HG03439 (cell line): ENCODE measurements at regions not wholly inside any gene's neighbourhood (a gene's known extent, or its start where the extent isn't known, plus 50 kb on each side); places are given as distances from the start of the nearest gene placed in this dataset.

Source experiments
- ATAC-seq: cut with Tn5 transposase; IDR thresholded peaks from one replicate; pipeline ENCODE4 v1.9.1; 2021; ENCODE audit warnings: mild to moderate bottlenecking, moderate library complexity; ENCODE audit not compliant: unreplicated experiment

DNA sequence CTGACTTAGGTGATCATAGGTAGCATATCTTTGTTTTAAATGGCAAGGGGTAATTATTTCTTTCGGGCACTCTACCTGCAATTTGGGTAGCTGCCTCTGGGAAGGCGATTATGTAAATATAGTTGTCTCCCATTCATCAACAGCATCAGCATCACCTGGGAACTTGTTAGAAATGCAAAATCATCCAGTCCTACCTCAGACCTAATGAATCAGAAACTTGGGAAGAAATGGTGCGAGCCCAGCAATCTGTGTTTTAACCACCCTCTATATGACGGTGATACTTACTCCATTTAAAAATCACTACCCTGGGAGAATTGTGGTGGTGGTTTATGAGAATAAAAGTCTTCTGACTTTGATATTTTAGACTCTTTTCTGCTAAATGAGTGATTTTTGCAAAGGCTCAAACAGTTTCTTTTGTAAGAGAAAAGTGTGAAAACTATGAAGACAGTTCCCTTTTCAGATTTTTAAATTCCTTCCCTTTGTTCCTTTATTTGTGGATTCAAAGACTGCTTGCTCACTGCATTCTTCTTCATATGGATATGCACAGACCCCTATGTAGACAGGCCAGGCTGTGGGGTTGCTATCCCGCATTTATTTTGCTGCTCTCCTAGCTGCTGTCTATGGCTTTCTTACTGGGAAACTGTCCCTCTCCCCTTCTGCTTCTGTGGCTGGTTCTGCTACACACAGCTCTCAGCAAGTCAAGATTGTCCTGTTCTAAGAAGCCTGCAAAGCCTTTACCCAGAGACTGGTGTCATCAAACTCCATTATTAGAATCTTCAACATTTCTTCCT, 365.3 kb downstream of the RNF144B start:
- no peak for ATAC-seq

DNA sequence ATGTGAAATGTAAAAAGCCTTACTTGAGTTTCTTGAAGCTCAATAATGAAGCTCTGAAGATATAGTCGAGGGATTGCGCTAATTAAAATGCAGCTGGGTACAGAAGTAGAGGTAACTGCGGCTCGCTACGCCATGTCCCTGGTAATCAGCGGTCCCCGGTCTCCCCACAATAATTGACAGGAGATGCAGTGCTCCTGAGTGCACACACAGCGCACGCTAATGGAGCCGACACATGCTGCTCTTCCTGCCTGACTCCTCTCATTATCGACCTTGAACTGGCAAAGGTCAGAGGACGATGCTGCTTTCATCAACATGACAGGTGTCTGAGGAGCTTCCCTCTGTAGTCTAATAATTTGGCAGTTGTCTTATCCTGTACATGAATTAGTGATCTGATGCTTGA, 365.9 kb downstream of the RNF144B start:
- ATAC-seq, result no peak

GRCh38 chr6:18763086-18763485, 375.9 kb downstream of the RNF144B start:
- no peak for ATAC-seq

- no peak for ATAC-seq
These were observed 397.6 kb downstream of the RNF144B start for GRCh38 chr6:18784794-18785193.

DNA sequence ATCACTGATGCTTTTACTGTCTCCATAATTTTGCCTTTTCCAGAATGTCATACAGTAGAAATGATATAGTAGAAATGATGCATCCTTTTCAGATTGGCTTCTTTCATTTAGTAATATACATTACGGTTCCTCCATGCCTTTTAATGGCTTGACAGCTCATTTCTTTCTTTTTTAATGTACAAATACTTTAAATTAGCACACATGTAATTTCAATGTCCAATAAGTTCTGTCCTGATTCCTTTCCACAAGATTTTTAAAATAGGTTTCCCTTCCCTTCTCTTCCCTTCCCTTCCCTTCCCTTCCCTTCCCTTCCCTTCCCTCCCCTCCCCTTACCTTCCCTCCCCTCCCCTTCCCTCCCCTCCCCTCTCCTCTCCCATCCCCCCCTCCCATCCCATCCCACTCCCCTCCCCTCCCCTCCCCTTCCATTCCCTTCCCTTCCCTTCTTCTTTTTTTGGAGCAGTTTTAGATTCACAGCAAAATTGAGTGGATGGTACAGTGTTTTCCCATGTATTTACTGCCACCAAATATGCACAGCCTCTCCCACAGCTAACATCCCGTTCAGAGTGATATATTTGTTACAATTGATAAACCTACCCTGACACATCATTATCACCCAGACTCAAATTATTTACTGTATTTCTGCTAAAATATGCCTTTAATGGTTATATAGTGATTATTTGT, 398.8 kb downstream of the RNF144B start:
- no peak for ATAC-seq

DNA sequence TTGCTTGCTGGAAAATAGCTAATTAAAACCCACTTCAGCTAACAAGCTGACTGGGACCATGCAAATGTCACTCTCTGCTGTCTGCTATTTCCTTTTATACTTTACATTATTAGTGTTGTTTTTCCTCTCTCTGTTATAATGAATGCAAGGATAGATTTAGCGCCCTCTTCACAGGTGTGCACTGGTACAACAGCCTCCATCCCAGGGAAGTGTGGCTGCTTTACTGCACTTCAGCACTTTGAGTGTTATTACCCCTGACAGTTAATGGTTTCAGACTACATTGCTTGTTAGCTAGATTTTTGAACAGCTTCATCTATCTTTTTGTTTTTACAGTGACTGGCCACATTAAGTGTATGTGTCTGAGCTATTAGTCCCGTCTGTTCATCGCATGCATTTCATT, 405.7 kb downstream of the RNF144B start:
- ATAC-seq, result no peak

DNA sequence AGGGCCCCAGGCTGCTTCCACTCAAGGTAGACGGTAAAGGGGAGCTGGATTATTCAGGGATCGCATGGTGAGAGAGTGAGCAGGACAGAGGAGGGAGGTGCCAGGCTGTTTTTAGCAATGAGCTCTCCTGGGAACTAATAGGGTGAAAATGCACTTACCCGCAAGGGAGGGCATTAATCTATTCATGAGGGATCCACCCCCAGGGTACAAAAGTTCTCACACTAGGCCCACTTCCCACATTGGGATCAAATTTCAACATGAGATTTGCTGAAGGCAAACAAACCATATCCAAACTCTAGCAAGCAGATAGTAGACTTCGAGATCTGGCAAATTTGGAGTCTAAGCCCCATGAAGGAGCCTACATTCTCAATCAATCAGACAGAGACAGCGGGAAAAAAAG, 408.6 kb downstream of the RNF144B start:
- ATAC-seq, result no peak

- ATAC-seq, result no peak
These were observed 433.6 kb downstream of the RNF144B start for GRCh38 chr6:18820725-18821124.

DNA sequence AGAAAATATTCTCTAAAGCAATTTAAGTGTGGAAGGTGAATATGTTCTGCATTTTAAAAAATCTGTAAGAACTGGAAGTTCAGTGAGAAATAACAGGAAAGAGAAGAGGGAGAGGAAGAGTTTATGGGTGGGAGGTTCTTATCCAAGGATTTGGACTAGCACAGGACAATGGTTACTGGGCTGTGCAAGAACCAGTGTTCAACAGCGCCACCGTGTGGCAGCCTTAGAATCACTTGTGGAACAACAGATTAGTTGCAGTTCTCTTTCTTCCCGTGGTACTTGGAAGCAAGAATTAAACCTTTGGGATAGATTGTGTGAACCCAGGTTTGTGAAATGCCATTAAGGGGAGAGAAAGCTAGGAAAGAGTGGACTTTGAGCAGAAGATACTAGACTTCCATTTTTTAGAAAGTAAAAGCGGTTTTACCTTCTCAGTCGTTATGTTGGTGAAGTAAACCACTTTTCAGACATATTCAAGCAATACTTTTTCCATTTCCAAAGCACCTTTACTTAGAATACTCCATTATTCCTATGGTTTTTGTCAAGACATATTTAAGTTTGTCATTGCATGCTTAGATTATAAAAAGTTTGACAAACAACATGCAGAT, 436.7 kb downstream of the RNF144B start:
- ATAC-seq, result no peak

DNA sequence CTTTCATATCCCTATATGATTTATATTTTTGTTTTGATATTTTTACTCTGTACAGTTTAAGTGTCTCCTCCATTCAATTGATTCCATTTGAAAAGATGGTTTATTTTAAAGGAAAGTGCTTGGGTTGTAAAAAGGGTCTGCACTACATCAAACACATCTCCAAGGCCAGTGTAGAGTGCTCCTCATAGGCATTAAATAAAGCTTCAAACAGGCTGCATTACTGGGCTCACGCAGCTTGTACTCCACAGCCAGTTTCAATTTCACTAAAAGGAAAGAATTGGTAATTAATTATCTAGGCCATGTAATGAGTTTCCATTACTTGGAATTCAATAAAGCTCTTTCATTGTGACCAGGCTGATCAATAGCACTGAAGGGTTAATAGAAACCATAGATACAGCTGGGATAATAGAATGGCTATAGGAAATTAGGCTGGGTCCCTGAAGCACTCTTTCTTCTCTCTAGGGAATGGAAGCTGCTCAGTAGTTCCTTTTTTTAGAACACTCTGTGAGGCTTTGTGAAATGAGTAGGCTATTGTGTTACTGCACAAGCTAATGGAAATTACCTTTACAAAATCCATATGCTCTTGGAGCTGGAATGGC, 442.2 kb downstream of the RNF144B start:
- ATAC-seq, result no peak

- ATAC-seq, result no peak
These were observed 448.8 kb downstream of the RNF144B start for GRCh38 chr6:18835976-18836375.

DNA sequence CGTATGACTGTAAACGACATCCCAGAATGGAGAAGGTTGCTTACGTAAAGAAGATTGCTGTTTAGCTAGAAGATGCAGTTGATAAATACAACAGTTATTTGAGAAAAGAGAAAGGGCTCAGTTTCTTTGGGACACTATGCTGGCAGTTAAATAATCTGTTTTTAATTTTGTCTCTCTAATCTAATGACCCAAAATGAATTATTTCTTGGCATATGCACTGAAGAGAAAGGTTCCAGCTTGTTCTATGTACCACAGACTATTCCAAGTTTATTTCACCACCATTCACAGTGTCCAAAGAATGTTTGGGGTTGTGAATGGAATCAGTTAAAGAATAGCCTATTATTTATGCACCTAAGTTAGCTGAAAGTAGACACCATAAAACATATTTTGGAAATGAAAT, 449.9 kb downstream of the RNF144B start:
- no peak for ATAC-seq

GRCh38 chr6:18842534-18842933, 455.4 kb downstream of the RNF144B start:
- no peak for ATAC-seq

DNA sequence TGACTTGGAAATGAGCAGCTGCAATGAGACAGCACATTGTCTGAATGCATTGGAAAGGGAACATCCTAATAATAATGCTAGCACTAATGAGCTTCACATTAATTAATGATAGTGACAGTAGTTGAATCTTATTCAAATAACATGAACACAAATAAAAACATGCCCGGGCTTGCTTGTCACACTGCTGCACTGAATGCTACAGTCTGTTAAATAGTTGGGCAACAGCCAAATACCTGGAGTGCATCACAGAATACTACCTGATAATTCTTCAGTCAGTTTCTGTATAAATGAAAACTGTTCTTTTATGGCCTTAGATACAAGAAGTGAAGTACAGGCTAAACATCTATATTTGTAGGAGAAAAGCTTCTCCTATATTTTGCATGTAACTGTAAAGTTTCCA, 458.7 kb downstream of the RNF144B start:
- ATAC-seq, result no peak

- no peak for ATAC-seq
These were observed 459.2 kb downstream of the RNF144B start for GRCh38 chr6:18846327-18846726.

DNA sequence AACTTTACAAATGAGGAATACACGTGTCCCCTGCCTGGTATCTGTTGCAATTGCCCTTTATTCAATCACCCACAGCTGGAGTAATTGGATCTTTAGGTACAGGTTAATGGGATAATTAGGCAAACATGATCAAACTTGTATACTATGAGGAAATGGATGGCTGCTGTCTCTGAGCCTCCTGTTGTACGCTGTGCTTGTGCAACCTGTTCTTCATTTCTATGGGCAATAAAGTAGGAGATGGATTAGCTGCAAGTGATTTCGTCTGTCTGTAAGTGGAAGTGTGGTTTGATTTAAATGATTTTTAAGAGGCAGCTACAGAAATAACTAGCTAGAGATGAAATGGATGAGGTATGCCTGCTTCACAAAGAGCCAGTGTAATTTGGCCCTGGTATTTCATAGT, 474.1 kb downstream of the RNF144B start:
- ATAC-seq, result no peak

GRCh38 chr6:18883268-18883667, 496.1 kb downstream of the RNF144B start:
- no peak for ATAC-seq

DNA sequence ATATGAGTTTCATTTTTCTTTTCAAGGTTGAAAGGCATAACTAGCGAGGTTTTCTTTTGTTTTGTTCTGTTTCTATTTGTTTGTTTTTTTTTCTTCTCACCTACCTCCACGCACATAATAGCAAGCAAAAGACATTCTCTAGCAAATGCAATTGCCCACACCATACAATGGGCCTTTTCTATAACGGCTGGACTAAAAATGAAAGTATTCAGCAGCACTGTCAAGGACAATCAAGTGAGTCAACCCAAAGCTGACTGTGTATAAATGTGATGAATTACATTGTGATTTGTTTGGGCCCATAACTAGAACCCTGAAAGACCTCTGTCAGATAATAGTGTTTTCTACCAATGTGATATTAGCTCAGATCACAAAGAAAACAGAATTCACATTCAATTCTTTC, 496.7 kb downstream of the RNF144B start:
- ATAC-seq, result no peak

DNA sequence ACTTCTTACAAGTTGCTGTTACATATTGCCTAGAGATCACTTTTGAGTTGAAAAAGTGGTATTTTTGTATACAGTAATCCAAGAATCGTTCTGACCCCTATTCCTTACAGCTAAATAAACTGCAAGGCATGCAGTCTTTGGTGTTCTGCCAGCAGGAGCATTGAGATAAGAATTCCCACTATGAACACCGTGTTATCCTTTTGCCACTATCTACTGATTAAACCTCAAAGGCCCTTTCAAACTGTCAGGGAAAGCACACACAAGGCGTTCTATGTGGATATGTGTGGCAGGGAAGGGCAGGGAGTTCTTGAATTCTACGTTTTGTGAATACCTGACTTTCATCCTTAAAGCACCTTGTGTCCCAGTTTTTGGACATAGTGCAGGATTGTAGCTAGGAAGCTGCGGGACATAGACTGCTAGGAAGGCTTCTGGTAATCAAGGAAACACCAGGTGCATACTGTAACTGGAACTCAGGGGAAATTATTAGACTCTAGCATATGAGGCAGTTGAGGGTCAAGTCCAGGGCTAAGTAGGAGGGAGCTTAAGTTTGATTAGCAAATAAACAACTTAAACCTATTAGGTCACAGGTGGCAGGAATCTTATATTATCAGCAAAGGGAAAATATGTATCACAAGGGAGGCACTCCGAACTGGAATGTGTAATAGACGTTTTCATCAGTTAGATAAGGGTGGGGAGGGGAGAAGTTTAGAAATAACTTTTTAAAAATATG, 506.6 kb downstream of the RNF144B start:
- ATAC-seq, result no peak

GRCh38 chr6:18897350-18897749, 510.2 kb downstream of the RNF144B start:
- no peak for ATAC-seq

DNA sequence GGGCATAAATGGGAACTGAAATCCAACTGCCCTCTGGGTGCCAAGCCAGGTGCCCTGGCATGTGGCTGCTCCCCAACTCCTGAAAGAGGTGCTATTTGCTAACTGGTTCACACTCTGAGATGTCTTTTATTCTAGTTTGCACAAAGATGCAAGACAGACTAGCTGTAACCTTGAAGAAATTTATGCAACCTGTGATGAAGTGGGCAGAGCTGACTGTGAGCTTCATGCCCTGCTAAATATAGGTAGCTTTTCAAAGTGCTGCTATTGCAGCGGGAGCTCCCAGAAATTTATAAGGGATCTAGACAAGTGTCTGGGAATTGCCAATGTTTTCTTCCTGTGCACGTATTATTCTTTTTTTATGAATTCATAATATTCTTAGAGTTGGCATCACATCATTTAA, 517.5 kb downstream of the RNF144B start:
- ATAC-seq, result no peak
